Endothelial cell of umbilical vein (primary cell): ENCODE measurements at regions not wholly inside any gene's neighbourhood (a gene's known extent, or its start where the extent isn't known, plus 50 kb on each side); places are given as distances from the start of the nearest gene placed in this dataset.

Experiments
- BruUV-seq: library from RNA; stranded (reverse); fragments of 400-500 nt; replicated peaks from 2 replicates; lab custom pipeline; 2021; lab: Mats Ljungman, UMichigan
- CTCF ChIA-PET: fragments of 300-600, 350-600 bp; sonication (Branson Sonifier 250); formaldehyde crosslinking; loops from one replicate; lab custom pipeline; 2021; ENCODE audit warnings: antibody characterized with exemption, inconsistent platforms; lab: Charles Lee
- POLR2A ChIA-PET: fragments of 300-600, 350-600 bp; sonication (Branson Sonifier 250); formaldehyde crosslinking; loops from one replicate; lab custom pipeline; 2021; ENCODE audit warnings: antibody characterized with exemption, inconsistent platforms; lab: Charles Lee
- DNase-seq: peaks from one replicate; pipeline ENCODE4 v3.0.0-alpha.2; 2011; ENCODE audit warnings: low read depth, low spot score
- FAIRE-seq: peaks from 2 replicates; lab custom pipeline; 2011; peaks lifted over from hg19 to GRCh38; lab: Jason Lieb, UNC
- H2AFZ ChIP-seq: 2 replicates; pipeline ENCODE4 v1.6.0; 2012; ENCODE audit warnings: low read depth, low read length, control low read depth, inconsistent platforms
- H3K27ac ChIP-seq: 2 replicates; pipeline ENCODE4 v1.5.1; 2011; ENCODE audit warnings: low read depth, mild to moderate bottlenecking, control low read depth, low read length, moderate library complexity; ENCODE audit not compliant: insufficient read depth
- H3K27me3 ChIP-seq, 2 experiments: 2 replicates each; pipeline versions ENCODE4 v1.6.0 to v1.6.1; 2011; ENCODE audit warnings: low read length in 2 of 2, mixed read lengths in 1 of 2; ENCODE audit not compliant: control insufficient read depth in 2 of 2, insufficient read depth in 2 of 2
- H3K36me3 ChIP-seq, 2 experiments: 2 replicates in 1 of 2; 3 replicates in 1 of 2; pipeline ENCODE4 v1.5.1; 2011; ENCODE audit warnings: low read length in 2 of 2, mild to moderate bottlenecking in 1 of 2, moderate library complexity in 1 of 2; ENCODE audit not compliant: control insufficient read depth in 2 of 2, insufficient read depth in 2 of 2; ENCODE audit errors: extremely low read depth in 1 of 2
- H3K4me1 ChIP-seq: 3 replicates; pipeline ENCODE4 v1.5.1; 2011; ENCODE audit warnings: mild to moderate bottlenecking, low read length; ENCODE audit not compliant: control insufficient read depth, insufficient read depth; ENCODE audit errors: extremely low read depth
- H3K4me2 ChIP-seq: 2 replicates; pipeline ENCODE4 v1.6.1; 2011; ENCODE audit warnings: low read length, control low read depth, mixed read lengths; ENCODE audit not compliant: insufficient read depth
- H3K4me3 ChIP-seq, 3 experiments: fragments of 200-600 bp in 1 of 3; sonication (generic), shearing (Covaris generic) in 1 of 3; replicated peaks in 1 of 3; 2 replicates each; pipeline ENCODE4 v1.5.1; 2011 to 2016; ENCODE audit warnings: control low read depth in 3 of 3, low read length in 3 of 3, mild to moderate bottlenecking in 2 of 3, inconsistent platforms in 1 of 3, low read depth in 1 of 3, moderate library complexity in 1 of 3; ENCODE audit not compliant: insufficient read depth in 1 of 3
- H3K79me2 ChIP-seq: 2 replicates; pipeline ENCODE4 v1.6.0; 2012; ENCODE audit warnings: low read length, inconsistent platforms; ENCODE audit not compliant: control insufficient read depth, insufficient read depth
- H3K9ac ChIP-seq: replicated peaks from 2 replicates; pipeline ENCODE3; 2011; ENCODE audit warnings: low read length, control low read depth; ENCODE audit not compliant: insufficient read depth; ENCODE audit errors: extremely low read depth
- H3K9me1 ChIP-seq: replicated peaks from 3 replicates; pipeline ENCODE4 v1.6.0; 2011; ENCODE audit warnings: mild to moderate bottlenecking, low read length; ENCODE audit not compliant: control insufficient read depth, insufficient read depth; ENCODE audit errors: extremely low read depth
- H3K9me3 ChIP-seq: replicated peaks from 2 replicates; pipeline ENCODE4 v1.5.1; 2012; ENCODE audit warnings: low read length, inconsistent platforms; ENCODE audit not compliant: control insufficient read depth, insufficient read depth
- H4K20me1 ChIP-seq: replicated peaks from 2 replicates; pipeline ENCODE3; 2011; ENCODE audit warnings: mild to moderate bottlenecking, low read length; ENCODE audit not compliant: control insufficient read depth, insufficient read depth; ENCODE audit errors: extremely low read depth
- CTCF ChIP-seq, 2 donors: IDR thresholded peaks; 1 replicate in 1 of 2; 2 replicates in 1 of 2; pipeline ENCODE4 v1.5.1; 2011; ENCODE audit warnings: low read length in 2 of 2, mild to moderate bottlenecking in 2 of 2, moderate library complexity in 2 of 2, control low read depth in 1 of 2, inconsistent platforms in 1 of 2, low read depth in 1 of 2; ENCODE audit not compliant: insufficient read depth in 1 of 2; ENCODE audit errors: extremely low read depth in 1 of 2
- EZH2 ChIP-seq: IDR thresholded peaks from 2 replicates; pipeline ENCODE4 v1.6.1; 2012; ENCODE audit warnings: borderline replicate concordance, low read depth, mild to moderate bottlenecking, moderate library complexity, low read length, inconsistent platforms; ENCODE audit not compliant: severe bottlenecking
- FOS ChIP-seq: IDR thresholded peaks from 2 replicates; pipeline ENCODE4 v1.6.1; 2011; ENCODE audit warnings: mild to moderate bottlenecking, low read length, moderate library complexity, borderline replicate concordance; ENCODE audit not compliant: insufficient read depth
- GATA2 ChIP-seq: IDR thresholded peaks from 2 replicates; pipeline ENCODE4 v1.7.0; 2011; ENCODE audit warnings: low read depth, mild to moderate bottlenecking, moderate library complexity, mixed read lengths, low read length; ENCODE audit not compliant: insufficient read length, insufficient read depth
- JUN ChIP-seq: IDR thresholded peaks from 2 replicates; pipeline ENCODE4 v1.6.1; 2011; ENCODE audit warnings: borderline replicate concordance, low read depth; ENCODE audit not compliant: insufficient read length, insufficient read depth
- MAX ChIP-seq: IDR thresholded peaks from 2 replicates; pipeline ENCODE4 v1.6.1; 2011; ENCODE audit not compliant: insufficient read depth, insufficient read length
- MYC ChIP-seq: IDR thresholded peaks from one replicate; pipeline ENCODE4 v1.6.1; 2011; ENCODE audit warnings: mild to moderate bottlenecking, low read depth, low read length
- POLR2A ChIP-seq: IDR thresholded peaks from 2 replicates; pipeline ENCODE4 v1.6.1; 2012; ENCODE audit warnings: low read depth, mild to moderate bottlenecking, control low read depth, low read length
- POLR2AphosphoS5 ChIP-seq: IDR thresholded peaks from 2 replicates; pipeline ENCODE4 v1.6.1; 2012; ENCODE audit warnings: low read depth, mild to moderate bottlenecking, control low read depth, low read length, moderate library complexity; ENCODE audit not compliant: insufficient read depth
- dilution Hi-C: fragments of 300-500 bp; cut with MboI; formaldehyde crosslinking; loops from one replicate; pipeline ENCODE4 v1.15.0; 2019; ENCODE audit warnings: low sequenced_read_pairs; ENCODE audit not compliant: extremely low pct_ligation_motif_present
- intact Hi-C: fragments of 100-400 bp; cut with micrococcal nuclease; formaldehyde crosslinking; loops from one replicate; pipeline ENCODE4 v1.10.0; 2022

- dilution Hi-C loops = no loop called here
- Histone ChIP-seq H3K27ac (no peak overlapping the region), H3K27me3 (no peaks in the 10 kb centered on the region), H3K9ac (no peak overlapping the region), H2AFZ (no peak overlapping the region), H3K9me3 (no peaks in the 10 kb centered on the region), H3K36me3 (no peaks in the 10 kb centered on the region), H3K4me3 (no peak overlapping the region), H3K9me1 (no peaks in the 10 kb centered on the region), H4K20me1 (no peaks in the 10 kb centered on the region), H3K4me1 (no peaks in the 10 kb centered on the region), H3K79me2 (no peaks in the 10 kb centered on the region), H3K4me2 (no peak overlapping the region)
- FAIRE-seq = no peak
- CTCF ChIA-PET = no interaction called here
- no TSS peak for BruUV-seq
- DNase-seq = no peak
- TF ChIP-seq JUN (no peak), MAX (no peak), POLR2AphosphoS5 (no peak), EZH2 (no peak), FOS (no peak), GATA2 (no peak), MYC (no peak), POLR2A (no peak), CTCF (IDR thresholded peaks at IDR 0.05; ENCODE audit: extremely low read depth in 1 of 2, insufficient read depth in 1 of 2, low read depth in 1 of 2, low read length in 2 of 2) (no peak)
- POLR2A ChIA-PET = no interaction called here
- intact Hi-C loops = no loop called here
Observed at GRCh38 chr7:32214913-32215312, 144.7 kb upstream of the PDE1C start.
